SK-N-SH (cell line): ENCODE measurements at regions not wholly inside any gene's neighbourhood (a gene's known extent, or its start where the extent isn't known, plus 50 kb on each side); places are given as distances from the start of the nearest gene placed in this dataset.

Experiments used
- CTCF ChIA-PET: fragments of 300-600, 350-600 bp; formaldehyde crosslinking; extraction: SDS; loops from one replicate; lab custom pipeline; 2021; lab: Yijun Ruan, JAX
- POLR2A ChIA-PET: fragments of 350-600 bp; sonication (Branson Sonifier 250); formaldehyde crosslinking; extraction: SDS; loops from one replicate; lab custom pipeline; 2020; ENCODE audit warnings: antibody characterized with exemption, inconsistent platforms; lab: Yijun Ruan, JAX
- DNase-seq: peaks from one replicate; pipeline ENCODE4 v3.0.0; 2012
- H2AFZ ChIP-seq: fragments of 200-600 bp; sonication (generic); 2 replicates; pipeline ENCODE4 v1.8.1; 2016; ENCODE audit warnings: antibody characterized with exemption, mild to moderate bottlenecking, low read depth
- H3F3A ChIP-seq: fragments of 200-600 bp; sonication (generic); replicated peaks from 2 replicates; pipeline ENCODE3; 2016; ENCODE audit warnings: antibody characterized with exemption, mild to moderate bottlenecking; ENCODE audit not compliant: insufficient read depth
- H3K27ac ChIP-seq, 2 experiments: fragments of 200-500 bp in 1 of 2; fragments of 200-600 bp in 1 of 2; sonication (Bioruptor generic) in 1 of 2; sonication (generic), shearing (Covaris generic) in 1 of 2; 2 replicates each; pipeline versions ENCODE4 v1.5.1 to v1.6.1; 2014 to 2016; ENCODE audit warnings: low read depth in 2 of 2, inconsistent platforms in 1 of 2, low read length in 1 of 2, mild to moderate bottlenecking in 1 of 2, mixed read lengths in 1 of 2
- H3K27me3 ChIP-seq: fragments of 200-600 bp; sonication (generic), shearing (Covaris generic); 2 replicates; pipeline ENCODE4 v1.6.1; 2016; ENCODE audit warnings: mixed run types; ENCODE audit not compliant: insufficient read depth
- H3K36me3 ChIP-seq, 2 experiments: fragments of 200-500 bp in 1 of 2; fragments of 200-600 bp in 1 of 2; sonication (Bioruptor generic) in 1 of 2; sonication (generic) in 1 of 2; replicated peaks in 1 of 2; 2 replicates each; pipeline versions ENCODE3 to v1.5.1; 2014 to 2016; ENCODE audit warnings: low read length in 1 of 2, mild to moderate bottlenecking in 1 of 2; ENCODE audit not compliant: insufficient read depth in 2 of 2, control insufficient read depth in 1 of 2
- H3K4me1 ChIP-seq, 2 experiments: fragments of 200-500 bp in 1 of 2; fragments of 200-600 bp in 1 of 2; sonication (Bioruptor generic) in 1 of 2; sonication (generic), shearing (Covaris generic) in 1 of 2; 2 replicates each; pipeline versions ENCODE4 v1.5.1 to v1.6.1; 2014 to 2016; ENCODE audit warnings: low read depth in 1 of 2, low read length in 1 of 2, mixed run types in 1 of 2; ENCODE audit not compliant: insufficient read depth in 2 of 2, control insufficient read depth in 1 of 2
- H3K4me2 ChIP-seq: fragments of 200-600 bp; sonication (generic), shearing (Covaris generic); 2 replicates; pipeline ENCODE4 v1.6.1; 2017; ENCODE audit warnings: mixed run types
- H3K4me3 ChIP-seq, 2 experiments: fragments of 200-500 bp in 1 of 2; fragments of 200-600 bp in 1 of 2; sonication (Bioruptor generic) in 1 of 2; sonication (generic), shearing (Covaris generic) in 1 of 2; 2 replicates each; pipeline versions ENCODE4 v1.5.1 to v1.8.1; 2014 to 2016; ENCODE audit warnings: low read depth in 2 of 2, inconsistent platforms in 1 of 2, low read length in 1 of 2, mild to moderate bottlenecking in 1 of 2, mixed read lengths in 1 of 2, moderate library complexity in 1 of 2
- H3K79me2 ChIP-seq: fragments of 200-600 bp; sonication (generic); 2 replicates; pipeline ENCODE4 v1.8.1; 2017; ENCODE audit warnings: mild to moderate bottlenecking; ENCODE audit not compliant: insufficient read depth
- H3K9ac ChIP-seq: fragments of 200-600 bp; sonication (generic); 2 replicates; pipeline ENCODE4 v1.6.1; 2017; ENCODE audit warnings: mixed run types
- H3K9me2 ChIP-seq: fragments of 200-600 bp; sonication (generic); 2 replicates; pipeline ENCODE4 v1.6.1; 2017; ENCODE audit warnings: mixed run types
- H3K9me3 ChIP-seq: fragments of 200-600 bp; sonication (generic); 2 replicates; pipeline ENCODE4 v1.6.1; 2017; ENCODE audit warnings: mixed run types, mild to moderate bottlenecking, moderate library complexity
- H4K20me1 ChIP-seq: fragments of 200-600 bp; sonication (generic); 2 replicates; pipeline ENCODE4 v1.6.1; 2017; ENCODE audit warnings: mild to moderate bottlenecking, mixed run types; ENCODE audit not compliant: insufficient read depth
- EP300 ChIP-seq, 2 experiments: IDR thresholded peaks; 2 replicates each; pipeline versions ENCODE4 v1.4.0 to v1.6.1; 2012; ENCODE audit warnings: borderline replicate concordance in 1 of 2, low read depth in 1 of 2, low read length in 1 of 2
- FOSL2 ChIP-seq: IDR thresholded peaks from 2 replicates; pipeline ENCODE4 v1.4.0; 2012; ENCODE audit warnings: low read depth, mild to moderate bottlenecking, moderate library complexity, borderline replicate concordance
- FOXJ3 ChIP-seq: sonication (generic); formaldehyde crosslinking; IDR thresholded peaks from 2 replicates; pipeline ENCODE4 v1.5.1; 2020; ENCODE audit warnings: mild to moderate bottlenecking, missing genetic modification reagents
- GABPA ChIP-seq: IDR thresholded peaks from 2 replicates; pipeline ENCODE4 v1.4.0; 2012; ENCODE audit warnings: low read depth, mild to moderate bottlenecking
- MAX ChIP-seq: IDR thresholded peaks from 2 replicates; pipeline ENCODE4 v1.4.0; 2012; ENCODE audit warnings: low read depth
- MXI1 ChIP-seq: IDR thresholded peaks from 2 replicates; pipeline ENCODE4 v1.6.1; 2012; ENCODE audit warnings: mild to moderate bottlenecking, low read depth, low read length, improper control_type of control experiment
- RAD21 ChIP-seq: IDR thresholded peaks from 2 replicates; pipeline ENCODE4 v1.6.1; 2012; ENCODE audit warnings: mild to moderate bottlenecking, low read length
- RXRA ChIP-seq: IDR thresholded peaks from 2 replicates; pipeline ENCODE4 v1.4.0; 2012; ENCODE audit warnings: low read depth, mild to moderate bottlenecking, borderline replicate concordance
- WGBS: methylation state at CpG from one replicate; pipeline ENCODE4 v1.1.6; 2017; ENCODE audit warnings: low lambda C conversion rate; 5-methylcytosine and 5-hydroxymethylcytosine counted together
- TF ChIP-seq, protein P1 (sequence below): IDR thresholded peaks from 2 replicates; pipeline ENCODE4; 2012
- TF ChIP-seq, protein P2 (sequence below): fragments of 200-600 bp; sonication (generic); IDR thresholded peaks from 2 replicates; pipeline ENCODE4 v1.6.1; 2017; ENCODE audit warnings: antibody characterized with exemption, mild to moderate bottlenecking, moderate library complexity

- WGBS = 72% methylated on average over 7 of the region's 7 CpGs
- H2AFZ ChIP-seq = peak overlapping the region; percentile 65; the same call in 1 of the 2 replicates
These were observed 657.8 kb downstream of the TLE1 start for GRCh38 chr9:81031422-81032029.

GRCh38 chr9:81030027-81030426 is 659.3 kb downstream of the TLE1 start:
- CTCF ChIA-PET = no interaction called here
- Histone ChIP-seq H3K36me3 (no peaks in the 10 kb centered on the region), H4K20me1 (no peaks in the 10 kb centered on the region), H3K79me2 (no peaks in the 10 kb centered on the region), H3K9me3 (no peaks in the 10 kb centered on the region), H3K27me3 (no peaks in the 10 kb centered on the region), H3K4me2 (no peak overlapping the region), H3F3A (peaks cover 28% of the 10 kb centered on the region), H3K4me1 (peaks cover 3 to 16% of the 10 kb centered on the region in 2 experiments; a peak in 3 of 4 replicates), H3K9ac (no peak overlapping the region), H3K4me3 (no peak overlapping the region)
- POLR2A ChIA-PET = no interaction called here
- no peak for TF ChIP-seq RXRA
- no peak for TF ChIP-seq EP300 (IDR thresholded peaks at IDR 0.05; ENCODE audit: borderline replicate concordance in 1 of 2, low read depth in 1 of 2, low read length in 1 of 2)
- TF ChIP-seq, protein P1, sequence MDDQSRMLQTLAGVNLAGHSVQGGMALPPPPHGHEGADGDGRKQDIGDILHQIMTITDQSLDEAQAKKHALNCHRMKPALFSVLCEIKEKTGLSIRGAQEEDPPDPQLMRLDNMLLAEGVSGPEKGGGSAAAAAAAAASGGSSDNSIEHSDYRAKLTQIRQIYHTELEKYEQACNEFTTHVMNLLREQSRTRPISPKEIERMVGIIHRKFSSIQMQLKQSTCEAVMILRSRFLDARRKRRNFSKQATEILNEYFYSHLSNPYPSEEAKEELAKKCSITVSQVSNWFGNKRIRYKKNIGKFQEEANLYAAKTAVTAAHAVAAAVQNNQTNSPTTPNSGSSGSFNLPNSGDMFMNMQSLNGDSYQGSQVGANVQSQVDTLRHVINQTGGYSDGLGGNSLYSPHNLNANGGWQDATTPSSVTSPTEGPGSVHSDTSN = no peak
- TF ChIP-seq GABPA = no peak
- TF ChIP-seq, all 33 proteins: peak for 0
- Histone ChIP-seq H2AFZ (no peak overlapping the region), H3K9me2 (no peaks in the 10 kb centered on the region), H3K27ac (no peak overlapping the region)
- DNase-seq = no peak

More at GRCh38 chr9:81031422-81032029, 657.8 kb downstream of the TLE1 start:
- H3K36me3 ChIP-seq = no peaks in the 10 kb centered on the region
- H3K4me1 ChIP-seq = peaks cover 5 to 16% of the 10 kb centered on the region in 2 experiments; a peak in 3 of 4 replicates
- H3F3A ChIP-seq = peaks cover 33% of the 10 kb centered on the region
- H3K9me3 ChIP-seq = no peaks in the 10 kb centered on the region
- TF ChIP-seq FOXJ3 (CRISPR knock-in tag) = no peak
- TF ChIP-seq, protein P2, sequence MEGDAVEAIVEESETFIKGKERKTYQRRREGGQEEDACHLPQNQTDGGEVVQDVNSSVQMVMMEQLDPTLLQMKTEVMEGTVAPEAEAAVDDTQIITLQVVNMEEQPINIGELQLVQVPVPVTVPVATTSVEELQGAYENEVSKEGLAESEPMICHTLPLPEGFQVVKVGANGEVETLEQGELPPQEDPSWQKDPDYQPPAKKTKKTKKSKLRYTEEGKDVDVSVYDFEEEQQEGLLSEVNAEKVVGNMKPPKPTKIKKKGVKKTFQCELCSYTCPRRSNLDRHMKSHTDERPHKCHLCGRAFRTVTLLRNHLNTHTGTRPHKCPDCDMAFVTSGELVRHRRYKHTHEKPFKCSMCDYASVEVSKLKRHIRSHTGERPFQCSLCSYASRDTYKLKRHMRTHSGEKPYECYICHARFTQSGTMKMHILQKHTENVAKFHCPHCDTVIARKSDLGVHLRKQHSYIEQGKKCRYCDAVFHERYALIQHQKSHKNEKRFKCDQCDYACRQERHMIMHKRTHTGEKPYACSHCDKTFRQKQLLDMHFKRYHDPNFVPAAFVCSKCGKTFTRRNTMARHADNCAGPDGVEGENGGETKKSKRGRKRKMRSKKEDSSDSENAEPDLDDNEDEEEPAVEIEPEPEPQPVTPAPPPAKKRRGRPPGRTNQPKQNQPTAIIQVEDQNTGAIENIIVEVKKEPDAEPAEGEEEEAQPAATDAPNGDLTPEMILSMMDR = no peak
- TF ChIP-seq MAX = no peak
- TF ChIP-seq RAD21 = no peak
- no peak for TF ChIP-seq MXI1
- TF ChIP-seq FOSL2 = no peak
- H3K9me2 ChIP-seq = no peaks in the 10 kb centered on the region
- peak overlapping the region in 1 of 2 experiments; percentile 93; a peak in 2 of 4 replicates for H3K27ac ChIP-seq
- H3K79me2 ChIP-seq = no peaks in the 10 kb centered on the region
- peak overlapping the region; percentile 8; the same call in 1 of the 2 replicates for H3K9ac ChIP-seq
- no peak for DNase-seq
- CTCF ChIA-PET = no interaction called here
- no peaks in the 10 kb centered on the region for H3K27me3 ChIP-seq
- H3K4me2 ChIP-seq = peak overlapping the region; percentile 65; the same call in 1 of the 2 replicates
- POLR2A ChIA-PET = no interaction called here
- no peak overlapping the region for H3K4me3 ChIP-seq
- no peaks in the 10 kb centered on the region for H4K20me1 ChIP-seq
